ENCODE measurements at regions not wholly inside any gene's neighbourhood (a gene's known extent, or its start where the extent isn't known, plus 50 kb on each side); places are given as distances from the start of the nearest gene placed in this dataset.

DNA sequence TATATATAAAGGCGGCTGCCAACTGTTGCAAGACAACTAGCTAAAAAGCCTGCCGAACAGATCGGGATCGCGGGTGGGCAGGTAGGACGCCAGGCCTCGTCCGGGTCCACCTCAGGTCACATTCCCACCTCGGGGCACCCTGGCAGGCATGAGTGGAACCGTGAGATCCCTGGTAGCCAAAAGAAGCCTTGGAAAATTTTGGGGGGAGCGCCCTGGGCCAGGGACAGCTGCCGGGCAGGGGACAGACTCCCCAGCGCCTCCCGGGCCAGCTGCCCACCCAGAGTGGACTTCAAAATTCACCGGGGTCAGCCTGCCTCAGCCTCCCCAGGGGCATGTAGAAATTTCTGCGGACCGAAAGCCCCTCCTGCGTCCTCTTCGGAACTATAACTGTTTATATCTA, 760.9 kb downstream of the KCNJ18 start:
- DNase-seq = no peak

DNA sequence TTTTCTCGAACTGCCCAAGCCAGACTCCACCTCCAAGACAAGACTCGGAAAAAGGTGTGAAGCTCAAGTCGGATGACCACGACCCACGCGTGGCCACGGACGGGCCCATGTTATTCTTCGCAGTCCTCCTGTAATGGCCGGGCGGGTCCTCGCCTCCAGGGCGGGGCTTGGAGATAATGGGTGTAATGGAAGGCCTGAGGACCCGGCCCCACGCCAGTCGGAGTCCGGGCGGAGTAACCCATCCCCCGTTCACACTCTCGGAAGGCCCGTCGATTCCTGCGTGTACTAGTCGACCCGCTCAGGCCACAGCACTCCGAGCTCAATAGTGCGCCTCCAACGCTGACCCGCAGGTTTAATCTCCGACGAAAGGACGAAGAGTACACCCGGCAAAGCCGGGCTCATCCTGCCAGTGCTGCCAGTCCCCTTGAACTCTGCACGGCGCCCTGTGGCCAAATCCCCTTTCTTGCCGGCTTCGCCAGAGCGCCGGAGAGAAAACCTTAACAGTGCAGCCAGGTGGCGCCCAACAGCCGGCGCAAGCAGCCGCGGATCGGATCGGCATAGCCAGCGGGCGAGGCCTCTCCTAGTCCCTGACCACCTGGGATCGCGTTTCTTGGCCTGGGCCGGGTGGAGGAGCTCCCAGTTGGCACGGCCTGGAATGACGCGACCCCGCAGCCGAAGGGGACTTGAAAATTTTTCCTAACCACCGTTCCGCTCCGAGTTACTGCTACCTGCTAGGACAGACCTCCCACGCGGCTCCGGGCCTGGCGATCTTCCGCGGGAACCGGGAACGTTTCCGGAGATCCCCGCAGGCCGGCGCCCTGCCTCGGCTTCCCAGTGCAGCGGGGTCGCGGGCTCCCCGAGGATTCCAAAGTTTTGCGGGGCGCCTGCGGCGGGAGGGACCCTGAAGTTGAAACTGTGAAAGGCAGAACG, 762.0 kb downstream of the KCNJ18 start:
- no peak for DNase-seq

DNA sequence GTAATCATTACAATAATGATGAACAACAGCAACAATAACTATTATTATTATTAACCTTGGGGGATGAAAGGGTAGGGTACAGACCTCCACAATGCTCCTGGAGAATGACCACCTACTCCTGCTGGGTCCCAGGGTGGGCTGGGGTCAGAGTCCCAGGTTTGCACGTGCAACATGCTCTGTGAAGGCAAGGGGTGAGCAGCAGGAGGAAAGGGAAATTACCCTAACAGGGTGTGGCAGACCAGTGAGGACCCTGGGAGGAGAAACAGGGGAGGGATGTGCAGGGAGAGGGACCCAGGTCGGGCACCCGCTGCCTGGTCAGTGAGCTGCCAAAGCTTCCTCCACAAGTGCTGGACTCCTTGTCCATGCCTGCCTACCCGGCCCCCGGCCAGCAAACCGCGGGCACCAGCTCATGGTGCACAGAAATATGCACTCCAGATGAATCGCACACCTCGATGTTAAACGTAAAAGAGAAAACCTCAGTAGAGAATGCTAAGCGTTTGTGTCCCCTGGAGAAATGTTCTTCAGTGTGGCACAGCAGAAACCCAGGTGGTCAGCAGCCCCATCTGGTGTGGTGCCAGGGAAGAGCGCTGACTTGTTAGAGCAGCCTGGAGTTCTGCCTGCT, 767.1 kb downstream of the KCNJ18 start:
- no peak for DNase-seq

DNA sequence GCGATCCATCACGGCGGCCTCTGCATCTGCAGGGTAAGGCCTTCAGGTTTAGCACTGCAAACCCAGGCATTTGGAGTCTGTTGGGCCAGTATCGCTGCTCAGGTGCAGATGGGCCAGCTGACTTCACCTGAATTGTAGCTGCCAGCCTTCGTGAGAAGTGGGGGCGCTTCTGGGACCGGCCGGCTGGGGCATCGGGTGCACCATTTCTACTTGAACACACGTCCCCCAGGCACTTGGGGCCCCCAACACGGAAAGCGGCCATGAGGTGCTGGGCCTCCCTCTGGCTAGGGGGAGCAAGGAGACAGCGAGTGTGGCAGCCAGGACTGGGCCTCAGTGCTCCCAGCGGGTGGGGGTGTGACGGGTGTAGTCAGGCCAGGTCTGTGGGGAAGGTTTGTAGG, 767.6 kb downstream of the KCNJ18 start:
- no peak for DNase-seq

DNA sequence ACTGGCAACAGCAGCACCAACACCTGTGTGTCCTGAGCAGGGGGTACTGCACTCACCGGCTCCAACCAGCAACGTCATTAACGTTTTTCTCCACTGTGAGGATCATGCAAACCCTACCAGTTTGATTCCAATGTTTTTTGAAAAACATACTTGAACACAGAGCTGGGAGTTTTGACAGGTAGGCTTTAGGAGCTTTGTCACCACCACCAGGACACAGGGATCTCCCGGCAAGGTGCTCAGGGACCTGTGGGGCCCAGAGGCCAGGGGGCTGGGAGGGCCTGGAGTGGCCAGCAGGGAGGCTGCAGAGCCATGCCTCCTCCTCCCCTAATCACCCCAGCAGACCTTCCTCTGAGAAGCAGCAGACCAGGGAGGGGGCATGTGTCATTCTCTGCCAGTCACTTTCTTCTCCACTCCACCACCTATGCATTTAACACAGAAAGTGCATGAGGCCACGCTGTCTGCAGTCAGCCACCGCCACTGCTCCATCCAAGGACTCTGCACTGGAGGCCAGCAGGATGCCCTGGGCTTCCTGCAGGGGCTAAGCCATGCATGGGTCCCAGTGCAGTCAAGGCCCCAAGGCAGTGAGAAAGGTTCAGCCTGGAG, 768.2 kb downstream of the KCNJ18 start:
- DNase-seq = no peak

DNA sequence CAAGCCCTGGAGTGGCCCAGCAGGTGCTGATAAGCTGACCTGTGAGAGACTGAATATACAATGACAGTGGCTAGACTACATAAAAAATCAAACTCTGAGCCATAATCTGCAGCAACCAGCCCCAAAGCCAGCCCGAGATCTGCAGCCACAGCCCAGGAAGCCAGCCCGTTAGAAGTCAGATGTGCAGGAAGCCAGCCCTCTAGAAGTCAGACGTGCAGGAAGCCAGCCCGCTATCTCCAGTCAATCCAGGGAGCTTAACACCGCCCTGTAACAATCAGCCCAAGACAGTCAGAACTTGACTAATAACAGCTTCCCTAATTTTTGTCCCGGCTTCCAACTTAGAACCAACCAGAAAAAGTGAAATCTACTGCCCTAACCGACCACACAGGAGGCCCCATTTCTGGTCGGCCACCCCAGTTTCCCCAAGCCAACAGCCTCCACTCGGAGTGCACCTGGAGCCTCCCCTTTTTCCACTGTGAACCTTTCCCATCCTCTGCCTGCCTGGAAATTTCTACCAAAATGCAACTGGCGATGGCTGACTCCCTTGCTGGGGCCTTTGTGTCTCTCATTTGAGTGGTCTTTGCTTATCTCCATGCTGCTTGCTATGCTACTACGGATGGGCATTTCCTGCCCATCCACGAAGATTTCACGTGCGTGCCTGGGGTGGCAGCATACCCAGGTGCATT, 769.3 kb downstream of the KCNJ18 start:
- DNase-seq = no peak

DNA sequence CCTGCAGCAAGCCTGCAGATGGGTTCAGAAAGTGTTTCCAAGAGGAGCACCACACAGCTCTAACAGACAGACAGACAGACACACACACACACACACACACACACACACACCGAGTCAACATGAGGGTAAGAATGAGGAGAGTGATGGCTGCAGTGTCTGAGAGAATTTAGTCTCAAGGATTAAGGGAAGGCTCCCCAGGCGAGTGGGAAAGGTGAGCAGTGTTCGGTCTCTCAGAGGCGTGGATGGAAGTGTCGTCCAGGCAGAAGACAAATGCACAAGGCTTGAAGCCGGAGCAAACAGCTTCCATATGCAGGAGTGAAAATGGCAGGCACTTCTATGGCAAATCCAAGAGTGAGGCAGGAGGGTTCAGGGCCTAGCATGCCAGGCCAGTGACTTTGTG, 770.1 kb downstream of the KCNJ18 start:
- DNase-seq = no peak

DNA sequence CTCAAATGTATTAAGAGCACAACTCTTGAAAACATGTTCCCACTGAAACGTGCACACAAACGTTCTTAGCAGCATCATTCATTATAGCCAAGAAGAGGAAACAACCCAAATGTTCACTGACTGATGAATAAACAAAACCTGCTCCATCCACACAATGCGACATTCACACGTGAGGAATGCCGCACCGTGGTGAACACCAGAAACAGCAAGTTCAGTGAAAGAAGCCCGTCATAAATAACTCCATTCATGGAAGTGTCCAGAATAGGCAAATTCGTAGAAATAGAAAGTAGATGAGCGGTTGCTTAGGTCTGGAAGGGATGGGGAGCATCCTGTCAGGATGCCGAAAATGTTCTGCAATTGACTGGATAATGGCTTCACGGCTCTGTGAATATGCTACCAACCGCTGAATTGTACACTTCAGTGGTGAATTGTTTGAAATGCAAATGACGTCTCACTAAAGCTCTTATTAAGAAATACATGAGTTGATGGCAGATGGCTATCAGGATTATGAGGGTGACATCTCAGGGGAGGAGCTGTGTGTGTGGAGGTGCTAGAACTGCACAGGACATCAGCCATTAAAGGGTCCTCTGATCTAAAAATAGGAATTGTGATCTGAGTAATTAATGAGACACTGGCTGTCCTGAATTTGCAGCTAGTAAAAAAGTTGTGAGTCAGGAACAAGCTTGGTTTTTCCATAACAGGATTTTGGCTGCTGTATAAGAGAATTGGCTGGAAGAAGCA, 771.0 kb downstream of the KCNJ18 start:
- no peak for DNase-seq

DNA sequence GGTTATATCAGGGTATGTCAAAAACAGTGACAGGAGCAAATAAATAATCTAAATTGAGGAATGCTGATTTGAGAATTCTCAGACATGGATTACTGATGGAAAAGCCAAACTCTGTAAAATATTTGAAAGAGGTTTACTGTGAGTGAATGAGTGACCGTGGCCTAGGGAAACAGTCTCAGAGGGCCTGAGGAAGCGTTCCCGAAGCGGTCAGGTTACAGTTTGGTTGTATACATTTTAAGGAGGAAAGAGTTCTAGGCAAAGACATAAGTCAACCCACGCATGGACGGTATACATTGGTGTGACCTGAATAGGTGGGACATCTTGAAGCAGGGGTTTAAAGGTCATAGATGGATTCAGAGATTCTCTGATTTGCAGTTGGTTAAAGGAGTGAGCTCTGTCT, 771.7 kb downstream of the KCNJ18 start:
- no peak for DNase-seq

DNA sequence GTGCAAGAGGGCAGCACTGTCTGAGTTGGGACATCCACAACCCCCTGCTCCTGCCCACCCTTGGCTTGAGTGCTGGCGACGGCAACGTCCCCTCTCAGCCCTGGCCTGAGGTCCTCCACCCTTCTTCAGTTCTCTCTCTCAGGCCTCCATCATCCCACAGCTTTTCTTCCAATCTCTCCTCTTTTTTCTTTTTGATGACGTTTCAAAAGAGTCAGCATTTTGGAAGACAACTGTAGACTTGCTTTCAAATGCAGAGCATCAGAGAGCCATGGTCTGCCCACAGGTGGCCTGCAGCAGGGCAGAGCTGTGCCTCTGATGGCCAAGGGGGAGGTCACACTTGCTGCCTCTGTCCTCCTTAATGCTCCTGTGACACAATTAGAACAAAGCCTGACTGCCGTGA, 775.4 kb downstream of the KCNJ18 start:
- no peak for DNase-seq

DNA sequence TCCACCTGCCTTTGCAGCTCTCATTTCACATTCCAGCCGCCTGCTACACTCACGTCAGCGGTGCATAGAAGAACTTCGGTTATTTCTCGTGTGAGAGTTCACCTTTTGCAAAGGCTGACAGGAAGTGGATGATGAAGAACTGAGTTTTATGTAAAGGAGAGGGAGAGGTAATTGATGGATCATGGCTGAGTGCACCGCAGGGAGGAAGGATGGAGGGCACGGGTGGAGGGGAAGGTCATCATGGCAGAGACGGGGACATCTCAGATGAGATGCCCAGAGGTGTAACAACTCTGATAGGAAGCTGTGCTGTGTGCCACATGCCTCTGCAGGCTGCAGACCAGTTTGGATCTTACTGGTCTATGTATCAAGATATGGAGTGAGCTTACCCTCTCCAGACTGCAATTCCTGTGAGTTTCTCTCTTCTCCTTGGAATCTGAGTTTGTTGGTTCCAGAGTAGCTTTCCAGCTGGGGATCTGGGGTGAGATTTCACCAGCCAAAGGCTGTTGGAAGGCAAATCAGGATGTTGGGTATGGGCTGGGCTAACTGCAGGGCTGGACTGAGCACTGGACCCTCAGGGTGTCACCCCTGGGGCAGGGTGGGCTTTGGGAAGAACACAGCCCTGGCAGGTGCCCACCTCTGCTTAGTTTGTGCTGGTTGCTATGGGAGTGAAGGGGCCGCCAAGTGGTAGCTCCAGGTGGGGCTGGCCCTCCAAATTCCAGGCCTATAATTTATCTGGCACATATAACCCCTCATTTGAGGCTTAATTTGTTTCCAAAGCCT, 777.0 kb downstream of the KCNJ18 start:
- no peak for DNase-seq

DNA sequence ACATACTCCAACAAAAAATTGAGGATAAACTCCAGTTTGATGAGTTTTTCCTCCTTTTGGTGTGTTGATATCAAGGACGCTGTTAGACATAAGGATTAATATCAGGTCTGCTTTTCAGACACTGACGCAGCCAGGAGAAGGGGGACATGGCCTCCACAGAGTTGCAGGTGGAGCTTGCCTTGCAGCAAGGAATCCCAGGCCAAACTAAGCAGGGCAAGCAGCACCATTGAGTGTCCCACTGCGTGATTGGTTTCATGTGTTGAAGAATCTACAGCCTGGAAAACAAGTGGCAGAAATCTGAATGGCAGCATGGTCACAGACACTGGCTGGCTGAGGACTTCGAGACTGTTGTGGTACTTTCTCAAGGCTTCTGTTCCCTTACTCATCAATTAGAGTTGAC, 777.6 kb downstream of the KCNJ18 start:
- DNase-seq = no peak

DNA sequence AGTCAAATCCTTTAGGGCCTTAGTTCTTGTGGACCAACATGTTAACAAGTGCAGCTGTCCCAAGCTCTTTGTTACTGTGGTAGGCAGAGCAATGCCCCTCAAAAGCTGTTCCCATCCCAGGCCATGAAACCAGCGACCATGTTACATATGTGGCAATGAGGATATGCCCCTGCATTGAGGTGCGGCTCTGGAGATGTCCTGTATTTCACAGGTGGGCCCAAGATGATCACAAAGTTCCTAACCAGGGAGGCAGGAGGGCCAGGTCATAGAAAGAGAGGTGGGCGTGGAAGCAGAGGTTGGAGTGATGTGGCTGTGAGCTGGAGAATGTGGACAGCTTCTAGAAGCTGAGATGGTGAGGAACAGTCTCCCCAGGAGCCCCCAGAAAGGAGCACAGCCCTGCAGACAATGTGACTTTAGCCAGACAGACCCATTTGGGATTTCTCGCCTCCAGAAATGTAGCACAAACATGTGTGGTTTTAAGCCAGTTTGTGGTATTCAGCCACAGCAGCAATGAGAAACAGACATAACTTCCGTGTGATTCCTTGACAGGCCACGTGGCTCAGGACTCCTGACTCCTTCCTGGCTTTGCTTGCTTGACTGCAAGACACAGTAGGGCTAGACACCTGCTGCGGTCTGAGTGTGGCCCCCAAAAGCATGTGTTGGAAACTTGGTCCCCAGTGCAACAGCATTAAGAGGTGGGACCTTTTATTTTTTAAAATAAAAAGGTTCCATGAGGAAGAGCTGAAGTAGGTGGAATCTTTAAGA, 778.3 kb downstream of the KCNJ18 start:
- no peak for DNase-seq

DNA sequence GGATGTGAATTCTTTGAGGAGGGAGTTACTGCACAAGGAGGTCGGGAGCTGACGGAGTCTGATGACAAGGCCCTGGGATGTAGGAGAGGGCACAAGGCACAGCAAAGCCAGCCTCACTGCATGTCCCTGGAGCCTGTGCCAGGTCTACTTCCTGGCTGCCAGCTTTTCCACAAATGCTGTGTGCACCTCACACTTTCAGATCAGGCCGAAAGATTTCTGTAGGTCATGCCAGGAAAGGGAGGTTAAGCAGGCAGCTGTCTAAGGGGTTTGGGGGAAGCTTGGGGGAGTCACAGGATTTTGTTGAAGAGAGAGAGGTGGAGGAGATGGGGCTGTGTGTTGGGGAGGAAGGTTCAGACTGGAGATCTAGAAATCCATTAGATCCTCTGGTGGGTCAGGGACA, 792.5 kb downstream of the KCNJ18 start:
- no peak for DNase-seq

DNA sequence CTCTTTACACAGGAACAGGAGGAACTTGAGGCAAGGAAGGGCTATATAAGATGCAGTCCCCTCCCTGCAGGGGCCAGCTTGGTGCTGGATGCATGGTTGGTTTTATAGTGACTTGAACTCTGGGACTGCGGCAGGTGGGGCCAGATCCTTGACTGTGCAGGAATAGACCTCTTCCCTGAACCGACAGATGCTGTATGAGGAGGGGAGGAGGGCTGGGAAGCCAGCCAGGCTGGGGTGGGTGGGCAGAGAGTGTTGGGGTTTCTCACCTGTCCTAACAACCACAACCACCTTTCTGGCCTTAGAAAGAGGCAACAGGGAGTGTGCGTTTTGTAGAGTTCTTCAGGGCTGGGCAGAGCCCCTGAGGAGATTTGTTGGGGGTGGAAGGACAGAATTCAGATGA, 798.1 kb downstream of the KCNJ18 start:
- no peak for DNase-seq

DNA sequence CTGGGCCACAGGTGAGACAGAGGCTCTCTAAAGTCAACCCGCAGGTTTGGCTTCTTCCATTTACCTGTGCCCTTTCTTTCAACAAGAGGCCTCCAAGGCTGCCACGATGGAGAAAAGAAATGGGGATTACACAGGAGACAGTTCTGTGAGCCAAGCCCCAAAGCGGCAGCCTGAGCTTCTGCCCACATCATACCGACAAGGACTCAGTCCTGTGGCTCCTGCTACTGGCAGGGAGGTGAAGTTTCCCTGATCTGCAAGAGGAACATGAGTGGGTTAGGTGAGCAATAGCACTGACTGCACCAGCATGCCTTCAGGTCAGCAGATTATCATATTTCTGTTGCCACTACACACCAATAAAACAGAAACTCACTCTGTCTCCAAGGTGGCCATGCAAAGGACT, 800.0 kb downstream of the KCNJ18 start:
- no peak for DNase-seq

DNA sequence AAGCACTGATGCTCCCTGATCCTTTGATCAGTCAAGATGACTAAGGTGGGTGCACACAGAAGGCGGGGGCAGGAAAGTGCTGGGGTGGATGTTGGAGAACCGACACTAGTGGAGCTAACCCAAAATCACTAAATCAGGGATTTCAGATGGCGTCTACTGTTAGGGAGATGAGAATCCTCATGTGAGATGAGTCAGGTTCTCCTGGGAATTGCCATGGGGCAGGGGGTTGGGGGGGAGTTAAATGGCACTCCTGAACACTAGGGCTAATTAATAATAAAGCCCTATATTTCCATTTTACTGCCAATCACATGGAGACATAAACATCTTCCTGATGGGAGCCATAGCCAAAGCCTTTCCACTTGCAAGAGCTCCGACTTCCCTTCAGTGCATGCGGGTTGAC, 804.1 kb downstream of the KCNJ18 start:
- no peak for DNase-seq

DNA sequence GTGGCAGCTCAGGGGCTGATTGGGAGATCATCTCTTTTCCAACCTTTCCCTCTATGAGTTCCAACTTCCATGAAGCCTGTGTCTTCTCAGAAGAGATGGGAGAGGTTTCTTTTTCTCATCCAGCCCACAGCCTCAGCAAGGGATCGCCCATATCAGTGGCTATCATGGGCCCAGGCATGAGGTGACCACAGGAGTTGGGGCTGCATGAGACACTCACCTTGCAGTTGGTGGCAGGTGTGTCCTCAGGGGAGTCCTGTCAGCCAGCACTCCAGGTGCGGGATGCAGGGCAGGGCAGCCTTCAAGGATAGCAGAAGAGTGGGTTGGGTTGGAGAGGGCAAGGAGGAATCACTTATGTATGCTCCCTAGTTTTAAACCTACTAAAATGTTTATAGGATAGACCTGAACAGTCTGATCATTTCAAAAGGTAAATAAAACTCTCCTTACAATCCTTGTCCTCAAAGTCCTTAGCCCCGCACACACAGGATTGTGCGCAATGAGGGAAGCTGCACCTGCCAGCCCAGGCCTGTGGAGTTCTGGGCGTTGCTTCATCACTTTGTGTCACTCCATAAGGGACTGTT, 811.1 kb downstream of the KCNJ18 start:
- no peak for DNase-seq

DNA sequence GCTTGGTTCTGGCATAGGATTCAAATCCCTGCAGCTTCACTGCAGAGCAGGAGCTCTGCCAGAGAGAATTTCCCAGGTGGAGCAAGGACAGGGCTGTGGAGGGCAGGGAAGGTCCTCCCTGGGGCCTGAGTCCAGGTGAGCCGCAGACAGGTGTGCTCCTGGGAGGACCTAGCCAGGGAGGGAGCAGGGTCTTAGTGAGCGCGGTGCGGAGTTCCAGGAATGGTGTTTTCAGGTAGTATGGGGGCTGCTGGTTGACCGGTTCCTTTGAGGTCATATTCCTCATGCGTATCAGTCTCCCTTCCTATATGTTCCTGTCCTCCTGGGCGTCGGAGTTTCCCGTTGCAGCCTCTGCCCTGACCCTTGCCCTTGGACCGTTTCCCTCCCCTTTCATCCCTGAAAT, 813.3 kb downstream of the KCNJ18 start:
- DNase-seq = no peak

DNA sequence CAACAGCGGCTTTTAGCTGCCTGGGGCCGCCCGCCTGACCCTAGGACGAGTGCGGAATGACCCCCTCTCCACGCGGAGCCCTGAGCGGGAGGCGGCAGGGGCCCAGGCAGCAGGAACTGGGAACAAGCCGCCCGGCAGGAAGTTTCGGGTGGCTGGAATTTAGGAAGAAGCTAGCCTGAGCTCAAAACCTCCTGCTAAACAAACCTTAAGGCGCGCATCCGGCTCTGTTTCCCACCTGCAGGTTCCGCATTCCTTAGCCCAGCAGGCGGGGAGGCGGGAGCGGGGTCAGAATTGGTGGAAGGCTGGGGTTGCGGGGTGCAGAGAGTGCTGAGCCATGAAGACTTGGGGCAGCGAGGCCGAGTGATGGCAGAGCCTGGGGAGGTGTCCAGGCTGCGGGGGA, 813.9 kb downstream of the KCNJ18 start:
- no peak for DNase-seq

DNA sequence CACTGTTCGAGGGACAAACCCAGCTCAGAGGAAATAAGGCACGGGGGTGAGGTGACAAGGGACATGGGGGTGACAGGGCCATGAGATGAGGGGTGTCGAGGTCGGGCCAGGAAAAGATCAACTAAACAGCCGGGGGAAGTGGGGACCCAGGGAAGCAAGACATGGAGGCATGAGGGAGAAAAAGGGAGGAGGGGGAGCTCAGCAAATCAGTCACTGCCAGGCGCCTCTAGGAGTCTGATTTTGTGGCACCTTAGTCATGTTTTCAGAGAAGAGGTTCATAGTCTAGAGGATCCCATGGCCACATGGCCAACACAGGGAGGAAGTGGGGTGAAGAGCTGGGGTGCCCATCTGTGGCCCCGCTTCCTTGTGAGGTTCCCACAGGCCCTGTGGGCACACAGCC, 814.5 kb downstream of the KCNJ18 start:
- DNase-seq = no peak

Data from NCI-H2171 treated with DMSO at 0.1 percent for 48 hours (cell line).